PFSK-1 (cell line): ENCODE measurements at regions not wholly inside any gene's neighbourhood (a gene's known extent, or its start where the extent isn't known, plus 50 kb on each side); places are given as distances from the start of the nearest gene placed in this dataset.

Experiments used
- FOXP2 ChIP-seq: optimal IDR thresholded peaks from 2 replicates; pipeline ENCODE3; 2011; ENCODE audit warnings: borderline replicate concordance, control low read depth, inconsistent platforms; ENCODE audit not compliant: insufficient read depth; ENCODE audit errors: extremely low read length, extremely low read depth
- POLR2AphosphoS5 ChIP-seq: IDR thresholded peaks from 2 replicates; pipeline ENCODE4 v1.6.1; 2012; ENCODE audit warnings: low read depth, mild to moderate bottlenecking, control low read depth, low read length, moderate library complexity
- REST ChIP-seq, 2 experiments: IDR thresholded peaks; 2 replicates each; pipeline versions ENCODE4 v1.6.1 to v1.8.0; 2011 to 2012; ENCODE audit warnings: low read depth in 2 of 2, low read length in 2 of 2, control low read depth in 1 of 2, inconsistent platforms in 1 of 2, mild to moderate bottlenecking in 1 of 2, moderate library complexity in 1 of 2; ENCODE audit not compliant: insufficient read depth in 1 of 2
- SIN3A ChIP-seq: IDR thresholded peaks from 2 replicates; pipeline ENCODE4 v1.6.1; 2012; ENCODE audit warnings: mild to moderate bottlenecking, low read length, moderate library complexity, borderline replicate concordance; ENCODE audit not compliant: insufficient read depth
- TAF1 ChIP-seq: IDR thresholded peaks from 2 replicates; pipeline ENCODE4 v1.6.1; 2012; ENCODE audit warnings: low read length, control low read depth, borderline replicate concordance; ENCODE audit not compliant: insufficient read depth

DNA sequence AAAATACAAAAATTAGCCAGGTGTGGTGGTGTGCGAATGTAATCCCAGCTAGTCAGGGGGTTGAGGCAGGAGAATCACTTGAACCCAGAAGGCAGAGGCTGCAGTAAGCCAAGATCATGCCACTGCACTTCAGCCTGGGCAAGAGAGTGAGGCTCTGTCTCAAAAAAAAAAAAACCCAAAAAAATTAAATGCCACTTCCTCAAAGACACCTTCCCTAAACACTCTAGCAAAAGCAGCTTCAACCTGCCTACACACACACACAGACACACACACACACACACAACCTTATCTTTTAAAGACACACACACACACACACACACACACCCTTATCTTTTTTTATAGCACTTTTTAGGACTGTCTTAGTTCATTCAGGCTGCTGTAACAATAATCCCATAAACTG, 201.7 kb upstream of the PSMD7 start:
- TF ChIP-seq POLR2AphosphoS5 (no peak), FOXP2 (no peak), REST (IDR thresholded peaks at IDR 0.05; ENCODE audit: insufficient read depth in 1 of 2, low read depth in 2 of 2, low read length in 2 of 2) (no peak), TAF1 (no peak), SIN3A (no peak)

GRCh38 chr16:74094514-74094913, 202.1 kb upstream of the PSMD7 start:
- TF ChIP-seq POLR2AphosphoS5 (no peak), REST (IDR thresholded peaks at IDR 0.05; ENCODE audit: insufficient read depth in 1 of 2, low read depth in 2 of 2, low read length in 2 of 2) (no peak), TAF1 (no peak), FOXP2 (no peak), SIN3A (no peak)

GRCh38 chr16:74092336-74092735, 204.3 kb upstream of the PSMD7 start:
- TF ChIP-seq FOXP2: no peak
- no peak for TF ChIP-seq TAF1
- TF ChIP-seq SIN3A: no peak
- no peak for TF ChIP-seq REST (IDR thresholded peaks at IDR 0.05; ENCODE audit: insufficient read depth in 1 of 2, low read depth in 2 of 2, low read length in 2 of 2)
- no peak for TF ChIP-seq POLR2AphosphoS5

GRCh38 chr16:74090871-74091270, 205.7 kb upstream of the PSMD7 start:
- TF ChIP-seq POLR2AphosphoS5 (no peak), REST (IDR thresholded peaks at IDR 0.05; ENCODE audit: insufficient read depth in 1 of 2, low read depth in 2 of 2, low read length in 2 of 2) (no peak), SIN3A (no peak), TAF1 (no peak), FOXP2 (no peak)

DNA sequence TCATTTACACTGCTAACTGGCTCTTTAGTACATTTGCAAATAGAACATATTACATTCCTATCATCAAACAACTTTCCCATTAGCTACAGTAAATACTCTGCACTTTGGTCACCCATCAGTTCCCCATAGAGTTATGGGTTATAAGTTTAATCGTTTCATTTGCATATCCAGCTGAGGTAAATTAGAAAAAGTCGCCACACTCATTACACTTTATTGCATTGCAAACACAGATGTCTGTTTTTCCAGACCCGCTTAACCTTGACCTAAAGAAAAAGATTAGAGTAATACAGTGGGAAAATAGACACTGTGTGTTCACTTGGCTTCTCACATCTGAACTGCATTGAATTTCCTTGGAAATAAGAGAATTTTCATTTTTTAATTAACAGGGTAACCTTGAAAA, 213.1 kb upstream of the PSMD7 start:
- no peak for TF ChIP-seq SIN3A

GRCh38 chr16:74080311-74080710, 216.3 kb upstream of the PSMD7 start:
- TF ChIP-seq POLR2AphosphoS5: no peak
- no peak for TF ChIP-seq FOXP2
- TF ChIP-seq REST (IDR thresholded peaks at IDR 0.05; ENCODE audit: insufficient read depth in 1 of 2, low read depth in 2 of 2, low read length in 2 of 2): no peak
- no peak for TF ChIP-seq TAF1
- TF ChIP-seq SIN3A: no peak
